ENCODE measurements at regions not wholly inside any gene's neighbourhood (a gene's known extent, or its start where the extent isn't known, plus 50 kb on each side); places are given as distances from the start of the nearest gene placed in this dataset.
"Not testable (repeated sequence)": the region's sequence is repeated elsewhere in the genome, so short reads cannot be mapped to it uniquely, and the experiment has no call there.

GRCh38 chr15:77892335-77892734 lies 185.2 kb downstream of the TBC1D2B start:
- no peak overlapping the region for H3K4me3 ChIP-seq (ENCODE audit: low read length)

GRCh38 chr15:77891862-77892261 lies 185.6 kb downstream of the TBC1D2B start:
- not testable (repeated sequence) for H3K4me3 ChIP-seq (ENCODE audit: low read length)

More at GRCh38 chr15:77892335-77892734, 185.2 kb downstream of the TBC1D2B start:
- TF ChIP-seq ZNF274 (IDR thresholded peaks at IDR 0.05; ENCODE audit: low read depth, low read length), result no peak

- not testable (repeated sequence) for H3K4me3 ChIP-seq (ENCODE audit: low read length)
Measured at GRCh38 chr15:77890911-77891801, 186.4 kb downstream of the TBC1D2B start.

- H3K4me3 ChIP-seq (ENCODE audit: low read length), result not testable (repeated sequence)
Measured at GRCh38 chr15:77889828-77890725, 187.4 kb downstream of the TBC1D2B start.

GRCh38 chr15:77889009-77889806 lies 188.3 kb downstream of the TBC1D2B start:
- no peak overlapping the region for H3K4me3 ChIP-seq (ENCODE audit: low read length)
- no peak for TF ChIP-seq ZNF274 (IDR thresholded peaks at IDR 0.05; ENCODE audit: low read depth, low read length)

GRCh38 chr15:77887563-77888429 lies 189.7 kb downstream of the TBC1D2B start:
- not testable (repeated sequence) for H3K4me3 ChIP-seq (ENCODE audit: low read length)

GRCh38 chr15:77886805-77887448 lies 190.6 kb downstream of the TBC1D2B start:
- no peak for TF ChIP-seq ZNF274 (IDR thresholded peaks at IDR 0.05; ENCODE audit: low read depth, low read length)
- H3K4me3 ChIP-seq (ENCODE audit: low read length), result no peak overlapping the region

- not testable (repeated sequence) for H3K4me3 ChIP-seq (ENCODE audit: low read length)
Measured at GRCh38 chr15:77885877-77886500, 191.5 kb downstream of the TBC1D2B start.

GRCh38 chr15:77883012-77883411 lies 194.5 kb downstream of the TBC1D2B start:
- not testable (repeated sequence) for H3K4me3 ChIP-seq (ENCODE audit: low read length)

GRCh38 chr15:77881950-77882349 lies 195.6 kb downstream of the TBC1D2B start:
- H3K4me3 ChIP-seq (ENCODE audit: low read length), result no peak overlapping the region

GRCh38 chr15:77881535-77881934 lies 196.0 kb downstream of the TBC1D2B start:
- H3K4me3 ChIP-seq (ENCODE audit: low read length), result not testable (repeated sequence)

More at GRCh38 chr15:77881950-77882349, 195.6 kb downstream of the TBC1D2B start:
- no peak for TF ChIP-seq ZNF274 (IDR thresholded peaks at IDR 0.05; ENCODE audit: low read depth, low read length)

- not testable (repeated sequence) for H3K4me3 ChIP-seq (ENCODE audit: low read length)
Measured at GRCh38 chr15:77879466-77879865, 198.0 kb downstream of the TBC1D2B start.

Data from GM08714 (cell line).